Kidney capillary endothelial cell (primary cell): ENCODE measurements at regions not wholly inside any gene's neighbourhood (a gene's known extent, or its start where the extent isn't known, plus 50 kb on each side); places are given as distances from the start of the nearest gene placed in this dataset.
"Not testable (repeated sequence)": the region's sequence is repeated elsewhere in the genome, so short reads cannot be mapped to it uniquely, and the experiment has no call there.

ENCODE experiments used
- DNase-seq: peaks from one replicate; pipeline ENCODE4 v3.0.0-alpha.2; 2018; ENCODE audit warnings: low spot score

GRCh38 chr13:56718791-56719190 lies 421.9 kb upstream of the PRR20A start:
- no peak for DNase-seq

- no peak for DNase-seq
Measured at GRCh38 chr13:56720841-56721240, 419.9 kb upstream of the PRR20A start.

GRCh38 chr13:56735537-56735942 lies 405.2 kb upstream of the PRR20A start:
- no peak for DNase-seq

GRCh38 chr13:56736966-56737365 lies 403.8 kb upstream of the PRR20A start:
- DNase-seq: no peak

- no peak for DNase-seq
Measured at GRCh38 chr13:56752636-56753035, 388.1 kb upstream of the PRR20A start.

GRCh38 chr13:56755181-56755935 lies 385.4 kb upstream of the PRR20A start:
- DNase-seq: no peak

GRCh38 chr13:56763333-56763732 lies 377.4 kb upstream of the PRR20A start:
- DNase-seq: not testable (repeated sequence)

GRCh38 chr13:56773148-56773547 lies 367.6 kb upstream of the PRR20A start:
- DNase-seq: no peak

GRCh38 chr13:56789527-56789926 lies 351.2 kb upstream of the PRR20A start:
- DNase-seq: no peak

GRCh38 chr13:56837161-56837560 lies 303.6 kb upstream of the PRR20A start:
- no peak for DNase-seq

- DNase-seq: no peak
Measured at GRCh38 chr13:56850852-56851251, 289.9 kb upstream of the PRR20A start.

- DNase-seq: no peak
Measured at GRCh38 chr13:56861476-56861875, 279.2 kb upstream of the PRR20A start.

GRCh38 chr13:56864451-56864850 lies 276.3 kb upstream of the PRR20A start:
- peak; percentile 26 for DNase-seq

- no peak for DNase-seq
Measured at GRCh38 chr13:56865416-56865815, 275.3 kb upstream of the PRR20A start.

GRCh38 chr13:56869671-56870070 lies 271.0 kb upstream of the PRR20A start:
- DNase-seq: no peak

- DNase-seq: no peak
Measured at GRCh38 chr13:56886398-56886797, 254.3 kb upstream of the PRR20A start.

GRCh38 chr13:56888455-56888854 lies 252.3 kb upstream of the PRR20A start:
- no peak for DNase-seq

- DNase-seq: no peak
Measured at GRCh38 chr13:56893843-56894242, 246.9 kb upstream of the PRR20A start.

GRCh38 chr13:56900549-56901279 lies 240.0 kb upstream of the PRR20A start:
- DNase-seq: no peak

GRCh38 chr13:56902276-56902675 lies 238.4 kb upstream of the PRR20A start:
- no peak for DNase-seq

GRCh38 chr13:56903710-56904282 lies 236.9 kb upstream of the PRR20A start:
- DNase-seq: no peak

- no peak for DNase-seq
Measured at GRCh38 chr13:56906909-56907308, 233.8 kb upstream of the PRR20A start.

GRCh38 chr13:56907766-56908165 lies 233.0 kb upstream of the PRR20A start:
- peak; percentile 0 for DNase-seq
